HCT116 (cell line): ENCODE measurements at regions not wholly inside any gene's neighbourhood (a gene's known extent, or its start where the extent isn't known, plus 50 kb on each side); places are given as distances from the start of the nearest gene placed in this dataset.

ENCODE experiments used
- ATF3 ChIP-seq: IDR thresholded peaks from 2 replicates; pipeline ENCODE4 v1.6.1; 2012
- CEBPB ChIP-seq: IDR thresholded peaks from 2 replicates; pipeline ENCODE4 v1.6.1; 2012; ENCODE audit warnings: low read depth
- CTCF ChIP-seq, 3 experiments: fragments of 200-600 bp in 1 of 3; sonication (generic) in 1 of 3; IDR thresholded peaks in 2 of 3; conservative IDR thresholded peaks in 1 of 3; 2 replicates each; pipeline ENCODE4 v1.5.1; 2012 to 2017; ENCODE audit warnings: low read depth in 2 of 3, low read length in 2 of 3, antibody characterized with exemption in 1 of 3, borderline replicate concordance in 1 of 3, control low read depth in 1 of 3, mild to moderate bottlenecking in 1 of 3, mixed read lengths in 1 of 3, mixed run types in 1 of 3, moderate library complexity in 1 of 3; ENCODE audit not compliant: insufficient read depth in 1 of 3
- EZH2 ChIP-seq: fragments of 200-600 bp; sonication (generic); IDR thresholded peaks from 2 replicates; pipeline ENCODE4 v1.6.1; 2017; ENCODE audit warnings: antibody characterized with exemption, mixed run types
- POLR2A ChIP-seq: IDR thresholded peaks from 2 replicates; pipeline ENCODE4 v1.7.0; 2011; ENCODE audit warnings: borderline replicate concordance; ENCODE audit not compliant: insufficient read depth, insufficient read length; ENCODE audit errors: extremely low read depth
- POLR2AphosphoS5 ChIP-seq: IDR thresholded peaks from 2 replicates; pipeline ENCODE4 v1.6.1; 2011; ENCODE audit warnings: mild to moderate bottlenecking, low read depth, low read length, moderate library complexity
- REST ChIP-seq: IDR thresholded peaks from 2 replicates; pipeline ENCODE4 v1.6.1; 2012; ENCODE audit warnings: low read depth
- SRF ChIP-seq: IDR thresholded peaks from 2 replicates; pipeline ENCODE4 v1.6.1; 2012; ENCODE audit warnings: low read depth
- YY1 ChIP-seq: IDR thresholded peaks from 2 replicates; pipeline ENCODE4 v1.6.1; 2011; ENCODE audit warnings: low read length, low read depth, moderate library complexity, mild to moderate bottlenecking; ENCODE audit not compliant: insufficient replicate concordance; ENCODE audit errors: extremely low read depth
- TF ChIP-seq, protein P1 (sequence below): IDR thresholded peaks from 2 replicates; pipeline ENCODE4 v1.6.1; 2012

DNA sequence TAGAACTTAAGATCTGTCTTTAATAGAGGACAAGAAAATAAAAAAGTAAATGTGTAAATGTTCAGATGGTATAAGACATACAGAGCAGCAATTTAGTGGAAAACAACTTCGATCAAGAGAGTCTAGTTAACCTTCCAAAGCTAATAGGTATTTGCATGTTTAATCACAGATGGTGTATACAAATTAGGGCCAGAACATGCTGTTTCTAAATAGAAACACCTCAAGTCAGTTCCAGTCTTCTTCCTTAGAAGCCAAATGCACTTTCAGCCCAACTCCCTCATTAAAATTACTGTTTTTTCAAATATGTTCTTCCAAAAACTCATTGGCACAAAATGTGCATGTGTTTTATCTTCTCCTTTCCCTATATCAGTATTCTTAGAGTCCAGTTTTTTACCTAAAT, 604.4 kb downstream of the SLC6A15 start:
- TF ChIP-seq CTCF (IDR thresholded peaks at IDR 0.05 in 2 of 3, conservative IDR thresholded peaks at IDR 0.05 in 1 of 3; ENCODE audit: borderline replicate concordance in 1 of 3, insufficient read depth in 1 of 3, low read depth in 2 of 3, low read length in 2 of 3) (no peak), REST (no peak), ATF3 (no peak), POLR2A (no peak), CEBPB (no peak), SRF (no peak), EZH2 (no peak), POLR2AphosphoS5 (no peak), YY1 (no peak)
- TF ChIP-seq, protein P1, sequence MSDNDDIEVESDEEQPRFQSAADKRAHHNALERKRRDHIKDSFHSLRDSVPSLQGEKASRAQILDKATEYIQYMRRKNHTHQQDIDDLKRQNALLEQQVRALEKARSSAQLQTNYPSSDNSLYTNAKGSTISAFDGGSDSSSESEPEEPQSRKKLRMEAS: no peak
